ENCODE measurements at regions not wholly inside any gene's neighbourhood (a gene's known extent, or its start where the extent isn't known, plus 50 kb on each side); places are given as distances from the start of the nearest gene placed in this dataset.

- no peak overlapping the region for H3K4me3 ChIP-seq (ENCODE audit: low read length, poor library complexity, severe bottlenecking)
- no peak overlapping the region for H3K9ac ChIP-seq (ENCODE audit: low read depth, low read length, poor library complexity, severe bottlenecking)
- H2AFZ ChIP-seq (ENCODE audit: low read length), result no peak overlapping the region
- H3K79me2 ChIP-seq (ENCODE audit: insufficient read depth, low read length), result no peaks in the 10 kb centered on the region
- no peaks in the 10 kb centered on the region for H3K27me3 ChIP-seq (ENCODE audit: insufficient read depth, low read length, poor library complexity, severe bottlenecking)
- no peak overlapping the region for H3K4me2 ChIP-seq (ENCODE audit: low read depth, low read length, poor library complexity, severe bottlenecking)
- H3K4me1 ChIP-seq (ENCODE audit: insufficient read depth, low read length, poor library complexity, severe bottlenecking), result no peaks in the 10 kb centered on the region
- no peaks in the 10 kb centered on the region for H4K20me1 ChIP-seq (ENCODE audit: insufficient read depth, low read length, poor library complexity, severe bottlenecking)
- H3K9me3 ChIP-seq (ENCODE audit: insufficient read depth, low read depth, low read length), result no peaks in the 10 kb centered on the region
- no peaks in the 10 kb centered on the region for H3K9me2 ChIP-seq (replicated peaks; ENCODE audit: low read depth, low read length)
- TF ChIP-seq EZH2phosphoT487 (IDR thresholded peaks at IDR 0.05; ENCODE audit: borderline replicate concordance) (no peak), CTCF (conservative IDR thresholded peaks at IDR 0.05; ENCODE audit: low read length) (no peak)
- no peaks in the 10 kb centered on the region for H3F3A ChIP-seq (ENCODE audit: low read depth)
- H3K36me3 ChIP-seq (ENCODE audit: insufficient read depth, low read length), result no peaks in the 10 kb centered on the region
Measured at GRCh38 chr10:29107866-29108498, 180.9 kb upstream of the LYZL1 start.

GRCh38 chr10:29109707-29110571 lies 178.9 kb upstream of the LYZL1 start:
- Histone ChIP-seq H4K20me1 (ENCODE audit: insufficient read depth, low read length, poor library complexity, severe bottlenecking) (no peaks in the 10 kb centered on the region), H3F3A (ENCODE audit: low read depth) (no peaks in the 10 kb centered on the region), H2AFZ (ENCODE audit: low read length) (no peak overlapping the region), H3K27me3 (ENCODE audit: insufficient read depth, low read length, poor library complexity, severe bottlenecking) (no peaks in the 10 kb centered on the region), H3K9ac (ENCODE audit: low read depth, low read length, poor library complexity, severe bottlenecking) (no peak overlapping the region), H3K4me3 (ENCODE audit: low read length, poor library complexity, severe bottlenecking) (no peak overlapping the region), H3K36me3 (ENCODE audit: insufficient read depth, low read length) (no peaks in the 10 kb centered on the region), H3K4me1 (ENCODE audit: insufficient read depth, low read length, poor library complexity, severe bottlenecking) (no peaks in the 10 kb centered on the region), H3K79me2 (ENCODE audit: insufficient read depth, low read length) (no peaks in the 10 kb centered on the region), H3K9me3 (ENCODE audit: insufficient read depth, low read depth, low read length) (no peaks in the 10 kb centered on the region), H3K9me2 (replicated peaks; ENCODE audit: low read depth, low read length) (no peaks in the 10 kb centered on the region), H3K4me2 (ENCODE audit: low read depth, low read length, poor library complexity, severe bottlenecking) (no peak overlapping the region)
- TF ChIP-seq CTCF (conservative IDR thresholded peaks at IDR 0.05; ENCODE audit: low read length) (no peak), EZH2phosphoT487 (IDR thresholded peaks at IDR 0.05; ENCODE audit: borderline replicate concordance) (no peak)

- H2AFZ ChIP-seq (ENCODE audit: low read length), result no peak overlapping the region
- no peak overlapping the region for H3K4me3 ChIP-seq (ENCODE audit: low read length, poor library complexity, severe bottlenecking)
- H3K36me3 ChIP-seq (ENCODE audit: insufficient read depth, low read length), result no peaks in the 10 kb centered on the region
- H4K20me1 ChIP-seq (ENCODE audit: insufficient read depth, low read length, poor library complexity, severe bottlenecking), result no peaks in the 10 kb centered on the region
- no peak overlapping the region for H3K9ac ChIP-seq (ENCODE audit: low read depth, low read length, poor library complexity, severe bottlenecking)
- H3K4me2 ChIP-seq (ENCODE audit: low read depth, low read length, poor library complexity, severe bottlenecking), result no peak overlapping the region
- H3F3A ChIP-seq (ENCODE audit: low read depth), result no peaks in the 10 kb centered on the region
- H3K79me2 ChIP-seq (ENCODE audit: insufficient read depth, low read length), result no peaks in the 10 kb centered on the region
- H3K9me2 ChIP-seq (replicated peaks; ENCODE audit: low read depth, low read length), result no peaks in the 10 kb centered on the region
- H3K27me3 ChIP-seq (ENCODE audit: insufficient read depth, low read length, poor library complexity, severe bottlenecking), result no peaks in the 10 kb centered on the region
- H3K9me3 ChIP-seq (ENCODE audit: insufficient read depth, low read depth, low read length), result 0 out of 2 replicates have a peak, but pooled peaks cover 5% of the 10 kb centered on the region
- H3K4me1 ChIP-seq (ENCODE audit: insufficient read depth, low read length, poor library complexity, severe bottlenecking), result no peaks in the 10 kb centered on the region
- TF ChIP-seq CTCF (conservative IDR thresholded peaks at IDR 0.05; ENCODE audit: low read length) (no peak), EZH2phosphoT487 (IDR thresholded peaks at IDR 0.05; ENCODE audit: borderline replicate concordance) (no peak)
Measured at GRCh38 chr10:29112827-29113615, 175.8 kb upstream of the LYZL1 start.

All from Loucy (cell line).